Stimulated activated CD8-positive, alpha-beta memory T cell treated with anti-CD3 and anti-CD28 coated beads, Interleukin-4, amount 100 ng/mL, for 1 hour (primary cell): ENCODE measurements at regions not wholly inside any gene's neighbourhood (a gene's known extent, or its start where the extent isn't known, plus 50 kb on each side); places are given as distances from the start of the nearest gene placed in this dataset.
"Not testable (repeated sequence)": the region's sequence is repeated elsewhere in the genome, so short reads cannot be mapped to it uniquely, and the experiment has no call there.

Source experiments
- DNase-seq, 2 donors: peaks; one replicate each; pipeline ENCODE4 v3.0.0-alpha.2; 2020; ENCODE audit warnings: low read depth in 2 of 2, low spot score in 1 of 2

- no peak for DNase-seq
These were observed 241.3 kb upstream of the C2CD4B start for GRCh38 chr15:62406305-62406891.

- no peak for DNase-seq
These were observed 242.1 kb upstream of the C2CD4B start for GRCh38 chr15:62407216-62407615.

GRCh38 chr15:62407962-62408361 lies 242.9 kb upstream of the C2CD4B start:
- DNase-seq = no peak

GRCh38 chr15:62409466-62409865 lies 244.4 kb upstream of the C2CD4B start:
- DNase-seq = no peak

GRCh38 chr15:62412686-62413085 lies 247.6 kb upstream of the C2CD4B start:
- no peak for DNase-seq

GRCh38 chr15:62413153-62413552 lies 248.1 kb upstream of the C2CD4B start:
- no peak for DNase-seq

GRCh38 chr15:62413786-62414185 lies 248.7 kb upstream of the C2CD4B start:
- DNase-seq = no peak

- DNase-seq = no peak
These were observed 250.4 kb upstream of the C2CD4B start for GRCh38 chr15:62415498-62415897.

- no peak for DNase-seq
These were observed 251.4 kb upstream of the C2CD4B start for GRCh38 chr15:62416526-62416925.

GRCh38 chr15:62417439-62417838 lies 252.4 kb upstream of the C2CD4B start:
- DNase-seq = no peak

- DNase-seq = not testable (repeated sequence)
These were observed 253.4 kb upstream of the C2CD4B start for GRCh38 chr15:62418496-62418895.

- DNase-seq = no peak
These were observed 254.1 kb upstream of the C2CD4B start for GRCh38 chr15:62419192-62419591.

GRCh38 chr15:62420371-62420770 lies 255.3 kb upstream of the C2CD4B start:
- not testable (repeated sequence) for DNase-seq

- no peak for DNase-seq
These were observed 256.2 kb upstream of the C2CD4B start for GRCh38 chr15:62421289-62421688.

- no peak for DNase-seq
These were observed 261.4 kb upstream of the C2CD4B start for GRCh38 chr15:62426387-62426956.

- no peak for DNase-seq
These were observed 263.2 kb upstream of the C2CD4B start for GRCh38 chr15:62428259-62428658.

GRCh38 chr15:62428851-62429598 lies 263.9 kb upstream of the C2CD4B start:
- DNase-seq = no peak

GRCh38 chr15:62430056-62430455 lies 265.0 kb upstream of the C2CD4B start:
- no peak for DNase-seq

- DNase-seq = no peak
These were observed 265.5 kb upstream of the C2CD4B start for GRCh38 chr15:62430552-62430951.

- DNase-seq = no peak
These were observed 266.1 kb upstream of the C2CD4B start for GRCh38 chr15:62431008-62431797.

GRCh38 chr15:62431817-62432216 lies 266.7 kb upstream of the C2CD4B start:
- DNase-seq = no peak
